NCI-H345 (cell line): ENCODE measurements at regions not wholly inside any gene's neighbourhood (a gene's known extent, or its start where the extent isn't known, plus 50 kb on each side); places are given as distances from the start of the nearest gene placed in this dataset.

Source experiments
- DNase-seq: peaks from one replicate; lab custom pipeline; 2025; lab: John Stamatoyannopoulos, UW

GRCh38 chr4:120525106-120525505 lies 397.4 kb downstream of the PRDM5 start:
- no peak for DNase-seq

GRCh38 chr4:120524237-120524636 lies 398.3 kb downstream of the PRDM5 start:
- DNase-seq: no peak

GRCh38 chr4:120520761-120521160 lies 401.8 kb downstream of the PRDM5 start:
- DNase-seq: no peak

GRCh38 chr4:120517966-120518365 lies 404.6 kb downstream of the PRDM5 start:
- no peak for DNase-seq

- no peak for DNase-seq
Observed at GRCh38 chr4:120509719-120510118, 412.8 kb downstream of the PRDM5 start.

GRCh38 chr4:120509222-120509621 lies 413.3 kb downstream of the PRDM5 start:
- no peak for DNase-seq

GRCh38 chr4:120508036-120508435 lies 414.5 kb downstream of the PRDM5 start:
- DNase-seq: no peak

GRCh38 chr4:120506536-120506935 lies 416.0 kb downstream of the PRDM5 start:
- DNase-seq: no peak

GRCh38 chr4:120498678-120499077 lies 423.8 kb downstream of the PRDM5 start:
- no peak for DNase-seq

- DNase-seq: no peak
Observed at GRCh38 chr4:120491481-120491880, 424.8 kb upstream of the MAD2L1 start.

GRCh38 chr4:120481756-120482155 lies 415.1 kb upstream of the MAD2L1 start:
- DNase-seq: no peak

- DNase-seq: no peak
Observed at GRCh38 chr4:120472447-120473131, 405.9 kb upstream of the MAD2L1 start.

GRCh38 chr4:120466429-120466828 lies 399.8 kb upstream of the MAD2L1 start:
- DNase-seq: no peak

- DNase-seq: no peak
Observed at GRCh38 chr4:120454788-120455187, 388.1 kb upstream of the MAD2L1 start.

- no peak for DNase-seq
Observed at GRCh38 chr4:120452536-120452935, 385.9 kb upstream of the MAD2L1 start.

- no peak for DNase-seq
Observed at GRCh38 chr4:120452001-120452400, 385.4 kb upstream of the MAD2L1 start.

GRCh38 chr4:120447774-120448173 lies 381.1 kb upstream of the MAD2L1 start:
- no peak for DNase-seq

- no peak for DNase-seq
Observed at GRCh38 chr4:120446051-120446567, 379.5 kb upstream of the MAD2L1 start.

GRCh38 chr4:120445186-120445585 lies 378.5 kb upstream of the MAD2L1 start:
- no peak for DNase-seq

GRCh38 chr4:120443116-120443515 lies 376.5 kb upstream of the MAD2L1 start:
- DNase-seq: no peak

- DNase-seq: no peak
Observed at GRCh38 chr4:120440730-120441129, 374.1 kb upstream of the MAD2L1 start.

GRCh38 chr4:120435179-120435578 lies 368.5 kb upstream of the MAD2L1 start:
- DNase-seq: no peak

GRCh38 chr4:120434756-120435155 lies 368.1 kb upstream of the MAD2L1 start:
- no peak for DNase-seq

- DNase-seq: no peak
Observed at GRCh38 chr4:120432301-120432860, 365.7 kb upstream of the MAD2L1 start.
